GM12878 (cell line): ENCODE measurements at regions not wholly inside any gene's neighbourhood (a gene's known extent, or its start where the extent isn't known, plus 50 kb on each side); places are given as distances from the start of the nearest gene placed in this dataset.

Experiments
- ATAC-seq: fragments of 200-7000 bp; cut with Tn5 transposase; 3 replicates; pipeline ENCODE4 v1.9.1; 2020; ENCODE audit warnings: mild to moderate bottlenecking, moderate library complexity
- BruUV-seq: library from RNA; stranded (reverse); fragments of 400-500 nt; replicated peaks from 2 replicates; lab custom pipeline; 2021; lab: Mats Ljungman, UMichigan
- CTCF ChIA-PET: fragments of 300-600 bp; sonication (Branson Sonifier 250); formaldehyde crosslinking; extraction: SDS; loops from one replicate; lab custom pipeline; 2021; ENCODE audit warnings: inconsistent platforms; lab: Yijun Ruan, JAX
- POLR2A ChIA-PET: fragments of 350-600 bp; formaldehyde crosslinking; extraction: SDS; loops from one replicate; lab custom pipeline; 2021; ENCODE audit warnings: inconsistent platforms; lab: Charles Lee
- RAD21 ChIA-PET: fragments of 300-600 bp; sonication (Branson Sonifier 250); formaldehyde crosslinking; loops from one replicate; lab custom pipeline; 2023; ENCODE audit warnings: antibody characterized with exemption; ENCODE audit not compliant: unreplicated experiment; lab: Charles Lee
- SMC1A ChIA-PET: fragments of 300-600 bp; sonication (Branson Sonifier 250); formaldehyde crosslinking; loops from one replicate; lab custom pipeline; 2023; ENCODE audit not compliant: unreplicated experiment, uncharacterized antibody; lab: Charles Lee
- DNase-seq: peaks from one replicate; pipeline ENCODE4 v3.0.0-alpha.2; 2011; ENCODE audit warnings: low read depth, low spot score
- FAIRE-seq: peaks from 3 replicates; lab custom pipeline; 2011; peaks lifted over from hg19 to GRCh38; lab: Jason Lieb, UNC
- H2AFZ ChIP-seq: 2 replicates; pipeline ENCODE4 v1.6.0; 2011; ENCODE audit warnings: low read depth, low read length, control low read depth; ENCODE audit not compliant: control insufficient read depth
- H3K27ac ChIP-seq: 2 replicates; pipeline ENCODE4 v1.5.1; 2011; ENCODE audit warnings: control low read depth; ENCODE audit not compliant: control insufficient read depth, insufficient read depth
- H3K27me3 ChIP-seq, 2 experiments: replicated peaks in 1 of 2; 2 replicates each; pipeline versions ENCODE4 v1.6.0 to v1.6.1; 2011; ENCODE audit warnings: low read length in 1 of 2; ENCODE audit not compliant: control insufficient read depth in 2 of 2, insufficient read depth in 2 of 2
- H3K36me3 ChIP-seq, 2 experiments: 2 replicates each; pipeline ENCODE4 v1.5.1; 2011; ENCODE audit warnings: low read length in 1 of 2; ENCODE audit not compliant: control insufficient read depth in 2 of 2, insufficient read depth in 2 of 2
- H3K4me1 ChIP-seq: 2 replicates; pipeline ENCODE4 v1.6.1; 2011; ENCODE audit warnings: mild to moderate bottlenecking, low read length, moderate library complexity, mixed read lengths; ENCODE audit not compliant: control insufficient read depth, insufficient read depth
- H3K4me2 ChIP-seq: 2 replicates; pipeline ENCODE4 v1.6.0; 2011; ENCODE audit warnings: control low read depth; ENCODE audit not compliant: control insufficient read depth, insufficient read depth
- H3K4me3 ChIP-seq: fragments of 200-600 bp; sonication (generic); 2 replicates; pipeline ENCODE4 v1.5.1; 2016
- H3K79me2 ChIP-seq: 2 replicates; pipeline ENCODE4 v1.6.0; 2011; ENCODE audit warnings: low read length; ENCODE audit not compliant: control insufficient read depth, insufficient read depth
- H3K9ac ChIP-seq: 2 replicates; pipeline ENCODE4 v1.8.0; 2011; ENCODE audit warnings: low read length, control low read depth, mixed read lengths; ENCODE audit not compliant: control insufficient read depth, insufficient read depth
- H3K9me3 ChIP-seq: replicated peaks from 3 replicates; pipeline ENCODE4 v1.5.1; 2011; ENCODE audit warnings: mild to moderate bottlenecking, low read length; ENCODE audit not compliant: control insufficient read depth, insufficient read depth
- H4K20me1 ChIP-seq: 2 replicates; pipeline ENCODE4 v1.6.0; 2011; ENCODE audit not compliant: control insufficient read depth, insufficient read depth
- E4F1 ChIP-seq: fragments of 450-650 bp; IDR thresholded peaks from 2 replicates; pipeline ENCODE4 v1.6.1; 2018; ENCODE audit warnings: borderline replicate concordance, mild to moderate bottlenecking; ENCODE audit not compliant: partially characterized antibody
- HDAC6 ChIP-seq: fragments of 200-600 bp; sonication (generic); IDR thresholded peaks from one replicate; pipeline ENCODE4 v1.8.0; 2017; ENCODE audit warnings: antibody characterized with exemption; ENCODE audit not compliant: unreplicated experiment
- NR2C1 ChIP-seq: fragments of 450-650 bp; IDR thresholded peaks from 2 replicates; pipeline ENCODE4 v1.6.1; 2017; ENCODE audit warnings: antibody characterized with exemption, mild to moderate bottlenecking, moderate library complexity
- NR2F1 ChIP-seq: fragments of 450-650 bp; conservative IDR thresholded peaks from 2 replicates; pipeline ENCODE4 v1.6.1; 2017; ENCODE audit warnings: mild to moderate bottlenecking
- PBX3 ChIP-seq: IDR thresholded peaks from 2 replicates; pipeline ENCODE4 v1.6.1; 2011; ENCODE audit warnings: mild to moderate bottlenecking, low read depth, low read length, moderate library complexity; ENCODE audit not compliant: insufficient replicate concordance
- RELA ChIP-seq: fragments of 450-650 bp; IDR thresholded peaks from 2 replicates; pipeline ENCODE4 v1.8.0; 2014; ENCODE audit warnings: borderline replicate concordance; ENCODE audit not compliant: partially characterized antibody
- ZBTB40 ChIP-seq: fragments of 450-650 bp; IDR thresholded peaks from 2 replicates; pipeline ENCODE4 v1.6.1; 2016; ENCODE audit warnings: mild to moderate bottlenecking, moderate library complexity, borderline replicate concordance
- WGBS: methylation state at CpG from one replicate; pipeline ENCODE4 v1.1.6; 2016; ENCODE audit warnings: low lambda C conversion rate; ENCODE audit not compliant: insufficient replicate concordance, insufficient coverage; ENCODE audit errors: missing lambda C conversion rate; 5-methylcytosine and 5-hydroxymethylcytosine counted together
- in situ Hi-C: fragments of 300-500 bp; cut with MboI; formaldehyde crosslinking; loops from 9 replicates; pipeline ENCODE4 v1.14.3; 2018; ENCODE audit warnings: mixed read lengths
- intact Hi-C: fragments of 100-400 bp; cut with micrococcal nuclease; formaldehyde crosslinking; loops from one replicate; pipeline ENCODE4 v1.14.2; 2022; ENCODE audit not compliant: unreplicated experiment

GRCh38 chr5:34531751-34532360 is 124.3 kb upstream of the RAI14 start:
- FAIRE-seq (no peak), ATAC-seq (no peak), DNase-seq (no peak)
- BruUV-seq = no TSS peak
- no peak for TF ChIP-seq RELA
- TF ChIP-seq PBX3 = no peak
- TF ChIP-seq HDAC6 = no peak
- no peak for TF ChIP-seq E4F1
- no peak for TF ChIP-seq ZBTB40
- no peak for TF ChIP-seq NR2C1
- TF ChIP-seq NR2F1 = no peak
- ChIA-PET SMC1A (interaction anchor here (1.2 to 1.3 kb wide), 2 partner anchors 28 to 45 kb away, joined by 3 read pairs; no protein-coding TSS in a partner anchor), POLR2A (no interaction called here), RAD21 (no interaction called here), CTCF (interaction anchor here (1.8 kb wide), 1 partner anchor 46 kb away, joined by 5 read pairs; no protein-coding TSS in a partner anchor)
- no peaks in the 10 kb centered on the region for H3K36me3 ChIP-seq
- no peaks in the 10 kb centered on the region for H4K20me1 ChIP-seq
- peaks cover 21% of the 10 kb centered on the region for H3K4me1 ChIP-seq
- H3K27me3 ChIP-seq = no peaks in the 10 kb centered on the region; a peak in 1 of 4 replicates
- no peak overlapping the region for H3K4me3 ChIP-seq
- WGBS = 67% methylated on average over 8 of the region's 8 CpGs
- in situ Hi-C loops (loop anchor here (5.0 kb wide), 1 partner anchor 370 kb away; no protein-coding TSS in a partner anchor), intact Hi-C loops (no loop called here)
- no peaks in the 10 kb centered on the region for H3K9me3 ChIP-seq
- no peak overlapping the region for H3K9ac ChIP-seq
- H3K27ac ChIP-seq = no peak overlapping the region
- H3K79me2 ChIP-seq = no peaks in the 10 kb centered on the region
- no peak overlapping the region for H2AFZ ChIP-seq
- H3K4me2 ChIP-seq = no peak overlapping the region
